Astrocyte (in vitro differentiated cells and primary cell): ENCODE measurements at regions not wholly inside any gene's neighbourhood (a gene's known extent, or its start where the extent isn't known, plus 50 kb on each side); places are given as distances from the start of the nearest gene placed in this dataset.

Source experiments
- EZH2 ChIP-seq: IDR thresholded peaks from 2 replicates; pipeline ENCODE4 v1.6.1; 2012; ENCODE audit warnings: mild to moderate bottlenecking, low read length, inconsistent platforms; ENCODE audit not compliant: insufficient read depth
- TF ChIP-seq, protein P1 (sequence below): IDR thresholded peaks from 2 replicates; pipeline ENCODE4 v1.5.1; 2011; ENCODE audit warnings: low read depth, mild to moderate bottlenecking, inconsistent platforms, low read length, moderate library complexity; ENCODE audit not compliant: insufficient read depth

DNA sequence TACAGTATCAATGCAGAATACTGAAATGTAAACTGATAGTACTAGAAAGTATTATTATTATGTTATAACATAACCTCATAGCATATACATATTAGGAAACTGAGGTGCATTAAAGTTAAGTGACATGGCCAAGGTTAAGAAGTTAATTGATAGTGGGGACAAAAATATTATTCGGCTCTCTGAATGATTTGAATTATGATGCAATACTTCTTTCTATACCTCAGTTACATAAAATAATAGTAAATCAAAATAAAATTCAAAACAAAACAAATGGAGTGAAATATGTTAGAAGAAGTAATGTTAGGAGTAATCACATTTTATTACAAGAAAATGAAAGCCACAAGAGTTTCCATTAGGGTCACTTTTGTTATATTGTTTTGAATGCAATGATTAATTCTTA, 455.2 kb downstream of the PLA2G4A start:
- TF ChIP-seq, protein P1, sequence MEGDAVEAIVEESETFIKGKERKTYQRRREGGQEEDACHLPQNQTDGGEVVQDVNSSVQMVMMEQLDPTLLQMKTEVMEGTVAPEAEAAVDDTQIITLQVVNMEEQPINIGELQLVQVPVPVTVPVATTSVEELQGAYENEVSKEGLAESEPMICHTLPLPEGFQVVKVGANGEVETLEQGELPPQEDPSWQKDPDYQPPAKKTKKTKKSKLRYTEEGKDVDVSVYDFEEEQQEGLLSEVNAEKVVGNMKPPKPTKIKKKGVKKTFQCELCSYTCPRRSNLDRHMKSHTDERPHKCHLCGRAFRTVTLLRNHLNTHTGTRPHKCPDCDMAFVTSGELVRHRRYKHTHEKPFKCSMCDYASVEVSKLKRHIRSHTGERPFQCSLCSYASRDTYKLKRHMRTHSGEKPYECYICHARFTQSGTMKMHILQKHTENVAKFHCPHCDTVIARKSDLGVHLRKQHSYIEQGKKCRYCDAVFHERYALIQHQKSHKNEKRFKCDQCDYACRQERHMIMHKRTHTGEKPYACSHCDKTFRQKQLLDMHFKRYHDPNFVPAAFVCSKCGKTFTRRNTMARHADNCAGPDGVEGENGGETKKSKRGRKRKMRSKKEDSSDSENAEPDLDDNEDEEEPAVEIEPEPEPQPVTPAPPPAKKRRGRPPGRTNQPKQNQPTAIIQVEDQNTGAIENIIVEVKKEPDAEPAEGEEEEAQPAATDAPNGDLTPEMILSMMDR: no peak
- TF ChIP-seq EZH2: no peak
